ENCODE measurements at regions not wholly inside any gene's neighbourhood (a gene's known extent, or its start where the extent isn't known, plus 50 kb on each side); places are given as distances from the start of the nearest gene placed in this dataset.

- no peak for DNase-seq (ENCODE audit: low read depth in 2 of 2)
Measured at GRCh38 chr12:30092983-30093617, 309.4 kb upstream of the TMTC1 start.

- DNase-seq (ENCODE audit: low read depth in 2 of 2): no peak
Measured at GRCh38 chr12:30090258-30090657, 306.5 kb upstream of the TMTC1 start.

DNA sequence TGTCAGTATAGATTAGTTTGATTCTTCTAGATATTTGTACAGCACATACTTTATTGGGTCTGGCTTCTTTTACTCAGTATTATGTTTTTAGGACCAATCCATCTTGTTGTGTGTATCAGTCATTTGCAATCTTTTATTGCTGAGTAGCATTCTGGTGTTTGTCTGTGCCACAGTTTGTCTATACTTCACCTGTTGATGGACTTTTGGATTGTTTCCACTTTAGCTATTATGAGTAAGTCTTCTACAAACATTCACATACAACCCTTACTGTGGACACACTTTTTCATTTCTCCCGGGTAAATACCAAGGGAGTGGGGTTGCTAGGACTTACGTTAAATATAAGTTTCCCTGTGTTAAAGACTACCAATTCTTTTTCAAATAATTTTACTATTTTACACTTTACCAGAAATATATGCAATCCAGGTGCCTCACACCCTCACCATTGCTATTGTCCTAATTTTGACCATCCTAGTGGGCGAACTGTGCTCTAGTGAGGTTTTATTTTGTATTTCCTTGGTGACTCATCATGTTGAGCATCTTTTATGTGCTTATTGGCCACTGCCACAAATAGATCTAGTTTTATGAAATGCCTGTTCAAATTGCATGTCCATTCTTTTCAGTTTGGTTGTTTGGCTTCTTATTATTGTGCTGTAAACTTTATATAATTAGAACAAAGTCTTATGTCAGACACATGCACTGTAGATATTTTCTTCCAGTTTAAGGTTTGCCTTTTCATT, 304.7 kb upstream of the TMTC1 start:
- DNase-seq (ENCODE audit: low read depth in 2 of 2): no peak

- no peak for DNase-seq (ENCODE audit: low read depth in 2 of 2)
Measured at GRCh38 chr12:30082381-30082780, 298.6 kb upstream of the TMTC1 start.

DNA sequence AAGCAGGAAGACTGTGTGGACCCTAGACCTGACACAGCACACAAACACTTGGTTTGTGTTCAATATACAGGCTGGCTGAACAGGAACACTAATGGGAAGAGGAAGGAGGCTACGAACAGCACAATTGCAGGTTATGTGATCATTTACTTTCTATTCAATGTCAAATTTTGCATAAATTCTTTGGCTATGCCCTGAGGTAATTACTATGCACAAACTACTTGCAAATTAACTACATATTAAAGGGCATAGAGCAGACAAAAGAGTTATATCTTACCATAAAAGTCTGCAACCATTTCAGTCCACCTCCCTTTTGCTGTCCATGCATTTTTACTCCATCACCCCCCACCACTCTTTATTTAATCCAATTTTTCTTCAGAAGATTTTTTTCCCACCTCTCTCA, 291.2 kb upstream of the TMTC1 start:
- no peak for DNase-seq (ENCODE audit: low read depth in 2 of 2)

DNA sequence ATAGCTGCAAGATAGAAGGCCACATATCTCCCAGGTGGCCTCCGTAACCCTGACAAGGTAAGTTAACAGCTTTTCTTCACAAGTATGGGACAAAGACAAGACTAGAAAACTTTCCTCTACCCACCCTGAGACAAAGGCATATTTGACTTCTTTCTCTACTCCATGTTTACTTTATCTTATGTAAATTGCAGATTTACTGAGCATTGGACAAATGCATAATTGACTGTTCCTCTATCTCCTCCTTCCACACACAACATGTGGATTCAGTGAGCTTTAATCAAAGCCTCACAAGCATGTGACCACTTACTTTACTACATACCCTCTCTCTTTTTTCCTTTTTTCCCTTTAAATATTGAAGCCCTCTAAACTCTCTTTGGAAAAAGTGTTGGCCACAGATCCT, 289.1 kb upstream of the TMTC1 start:
- DNase-seq (ENCODE audit: low read depth in 2 of 2): no peak

- no peak for DNase-seq (ENCODE audit: low read depth in 2 of 2)
Measured at GRCh38 chr12:30067146-30067545, 283.4 kb upstream of the TMTC1 start.

- no peak for DNase-seq (ENCODE audit: low read depth in 2 of 2)
Measured at GRCh38 chr12:30064906-30065305, 281.2 kb upstream of the TMTC1 start.

GRCh38 chr12:30063435-30063945, 279.7 kb upstream of the TMTC1 start:
- no peak for DNase-seq (ENCODE audit: low read depth in 2 of 2)

DNA sequence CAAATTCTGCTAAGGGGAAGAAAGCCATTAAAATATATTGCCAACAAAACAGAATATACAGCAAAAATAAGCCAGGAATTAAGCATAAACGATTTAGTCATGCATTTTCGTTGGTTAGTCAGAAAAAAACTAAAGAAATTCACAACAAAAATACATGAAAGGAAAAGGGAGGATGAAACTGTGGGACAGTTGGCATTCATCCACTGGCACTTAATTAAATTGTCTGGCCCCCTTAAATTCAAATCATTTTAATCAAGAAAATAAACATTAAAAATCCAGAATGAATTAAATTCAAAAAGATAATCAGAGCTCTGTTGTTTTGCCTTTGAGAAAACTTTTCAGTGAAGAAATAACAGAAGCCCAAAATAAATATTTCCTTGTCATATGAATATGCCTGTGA, 264.6 kb upstream of the TMTC1 start:
- DNase-seq (ENCODE audit: low read depth in 2 of 2): no peak

DNA sequence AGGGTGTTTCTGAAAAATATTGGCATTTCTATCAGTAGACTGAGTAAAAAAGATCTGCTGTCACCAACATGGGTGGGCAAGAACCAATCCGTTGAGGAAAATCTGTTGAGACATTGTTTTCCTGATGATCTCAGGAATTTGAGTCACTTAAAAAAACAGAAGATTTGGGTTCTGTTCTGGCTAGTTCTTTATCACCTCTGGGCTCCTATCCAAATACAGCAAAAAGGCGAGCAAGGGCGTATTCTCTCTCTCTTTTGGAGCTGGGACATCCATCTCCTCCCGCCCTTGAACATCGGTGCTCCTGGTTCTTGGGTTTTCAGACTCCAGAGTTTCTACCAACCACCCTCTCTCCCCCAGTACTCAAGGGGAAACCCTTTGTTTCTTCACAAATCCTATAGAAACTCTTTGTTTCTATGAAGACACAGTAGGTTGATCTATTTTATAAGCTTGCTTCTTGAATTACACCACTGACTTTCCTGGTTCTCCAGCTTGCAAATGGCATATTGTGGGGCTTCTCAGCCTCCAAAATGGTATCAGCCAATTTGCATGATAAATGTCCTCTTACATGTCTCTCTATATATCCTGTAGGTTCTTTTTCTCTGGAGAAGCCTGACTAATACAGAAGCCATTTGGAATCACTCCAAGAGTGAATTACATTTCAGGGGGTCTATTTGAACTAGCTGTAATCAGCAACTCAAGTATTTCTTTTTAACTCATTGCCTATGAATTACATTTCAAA, 263.9 kb upstream of the TMTC1 start:
- DNase-seq (ENCODE audit: low read depth in 2 of 2): no peak

DNA sequence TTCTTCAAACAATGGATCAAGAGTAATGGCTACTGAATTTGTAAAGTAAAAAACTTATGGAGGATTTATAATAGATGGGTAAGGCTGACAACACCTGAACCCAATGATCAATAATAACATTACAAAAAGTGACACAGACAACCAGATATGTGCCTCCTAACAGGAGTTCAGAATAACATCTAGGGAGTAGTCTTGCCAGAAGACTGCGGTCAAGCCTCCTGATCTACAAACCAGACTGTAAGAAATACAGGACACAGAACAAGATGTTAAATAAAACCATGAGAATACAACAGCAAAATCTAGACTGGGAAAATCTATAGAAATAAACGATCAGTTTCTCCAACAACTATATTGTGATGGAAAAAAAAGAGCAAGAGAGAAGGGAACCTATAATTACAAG, 262.6 kb upstream of the TMTC1 start:
- DNase-seq (ENCODE audit: low read depth in 2 of 2): no peak

GRCh38 chr12:30045171-30045570, 261.4 kb upstream of the TMTC1 start:
- DNase-seq (ENCODE audit: low read depth in 2 of 2): no peak

DNA sequence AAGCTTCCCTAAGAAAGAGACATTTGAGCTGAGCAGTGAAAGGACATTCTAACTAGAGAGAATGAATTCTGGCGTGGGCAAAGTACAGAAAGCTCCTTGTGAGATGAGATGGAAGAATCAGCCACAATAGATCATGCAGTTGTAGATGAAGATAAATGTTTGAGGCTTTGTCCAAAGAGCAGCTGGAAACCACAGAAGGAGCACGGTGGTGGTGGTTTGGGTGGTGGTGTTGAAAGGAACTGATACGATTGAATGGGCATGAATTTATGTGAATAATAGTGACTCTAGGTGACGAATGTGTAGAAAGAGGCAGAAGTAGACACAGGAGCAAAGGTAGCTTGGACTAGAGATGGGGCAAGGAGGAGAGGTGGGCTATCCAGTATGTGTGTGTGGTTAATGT, 260.5 kb upstream of the TMTC1 start:
- no peak for DNase-seq (ENCODE audit: low read depth in 2 of 2)

DNA sequence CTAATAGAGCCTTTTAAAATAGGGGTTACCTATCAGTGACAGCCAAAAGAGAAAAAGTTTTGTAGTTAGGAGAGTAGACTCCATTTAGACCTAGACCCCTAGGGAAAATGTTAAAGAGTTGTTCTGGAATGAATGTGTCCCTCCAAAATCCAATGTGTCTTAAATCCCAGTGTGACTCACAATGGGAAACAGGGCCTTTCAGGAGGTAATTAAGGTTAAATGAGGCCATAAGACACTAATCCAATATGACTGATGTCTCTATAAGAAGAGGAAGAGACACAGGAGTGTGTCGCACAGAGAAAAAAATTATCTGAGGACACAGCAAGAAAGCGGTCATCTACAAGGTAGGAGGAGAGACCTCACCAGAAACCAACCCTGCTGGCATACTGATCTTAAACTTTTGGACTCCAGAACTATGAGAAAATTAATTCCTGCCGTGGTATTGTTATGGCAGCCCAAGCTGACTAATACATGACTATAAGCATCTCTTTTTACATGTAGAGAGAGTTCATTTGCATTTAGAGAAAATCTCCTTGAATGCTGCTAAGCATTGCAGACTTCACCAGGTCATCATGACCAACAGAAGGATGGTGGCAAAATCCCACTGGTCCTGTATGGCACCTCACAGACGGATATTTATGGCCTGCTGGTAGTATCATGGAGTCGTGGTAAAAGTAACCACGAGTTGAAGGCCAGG, 259.6 kb upstream of the TMTC1 start:
- no peak for DNase-seq (ENCODE audit: low read depth in 2 of 2)

- DNase-seq (ENCODE audit: low read depth in 2 of 2): no peak
Measured at GRCh38 chr12:30041096-30041495, 257.4 kb upstream of the TMTC1 start.

GRCh38 chr12:30030693-30031374, 247.1 kb upstream of the TMTC1 start:
- DNase-seq (ENCODE audit: low read depth in 2 of 2): no peak

DNA sequence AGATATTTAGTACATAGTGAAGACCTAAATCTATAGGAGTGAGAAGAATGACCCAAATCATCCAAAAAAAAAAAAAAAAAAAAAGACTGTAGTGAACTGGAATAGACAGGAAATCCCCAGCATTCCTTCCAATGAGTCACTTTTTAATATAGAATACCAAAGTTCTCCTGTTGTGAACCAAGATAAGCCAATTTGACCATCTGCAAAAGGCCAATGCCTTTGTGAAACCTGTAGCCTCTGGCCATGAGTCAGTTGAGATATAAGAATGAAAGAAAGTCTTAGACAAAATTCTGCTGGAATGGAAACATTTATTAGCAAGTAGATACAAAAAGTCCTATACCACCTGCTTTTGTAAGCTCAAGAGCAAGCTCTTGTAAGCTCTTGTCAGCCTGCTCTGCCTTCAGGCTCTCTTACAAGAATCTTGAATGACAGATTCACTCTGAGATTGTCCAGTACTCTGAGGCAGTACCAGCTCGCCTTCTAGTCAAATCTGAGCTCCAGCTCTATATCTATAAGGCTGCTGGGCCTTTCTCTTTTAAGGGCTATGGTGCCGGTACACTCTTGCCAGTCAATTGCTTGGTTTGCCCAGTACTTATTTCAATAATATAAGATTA, 243.0 kb upstream of the TMTC1 start:
- DNase-seq (ENCODE audit: low read depth in 2 of 2): no peak

- DNase-seq (ENCODE audit: low read depth in 2 of 2): no peak
Measured at GRCh38 chr12:30025317-30025716, 241.6 kb upstream of the TMTC1 start.

DNA sequence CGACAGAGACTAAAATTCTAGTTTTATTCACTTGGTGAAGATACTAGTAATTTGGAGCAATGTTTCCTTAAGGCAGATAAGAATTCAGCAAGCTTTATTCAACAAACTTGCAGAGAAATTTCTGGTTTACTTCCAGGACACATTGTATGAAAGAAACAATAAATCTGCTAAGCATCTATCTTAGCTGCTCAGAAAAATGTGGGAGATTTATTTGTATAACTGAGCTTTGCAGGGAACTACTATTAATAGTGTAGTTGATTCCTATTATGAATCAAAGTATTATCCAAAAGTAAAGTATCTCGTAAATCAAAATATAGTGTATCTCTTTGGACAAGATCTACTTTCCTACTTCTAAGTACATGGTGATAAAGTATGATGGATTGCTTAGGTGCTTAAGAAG, 239.4 kb upstream of the TMTC1 start:
- no peak for DNase-seq (ENCODE audit: low read depth in 2 of 2)

Data from stimulated activated CD4-positive, alpha-beta T cell treated with anti-CD3 and anti-CD28 coated beads, Interleukin-15, amount 100 ng/mL, for 48 hours (primary cell).